Activated CD8-positive, alpha-beta memory T cell treated with anti-CD3 and anti-CD28 coated beads, Interleukin-2, amount 50 U/mL, for 48 hours (primary cell): ENCODE measurements at regions not wholly inside any gene's neighbourhood (a gene's known extent, or its start where the extent isn't known, plus 50 kb on each side); places are given as distances from the start of the nearest gene placed in this dataset.

Experiments used
- DNase-seq: peaks from one replicate; pipeline ENCODE4 v3.0.0-alpha.2; 2020

- DNase-seq = no peak
Measured at GRCh38 chr22:48704335-48704734, 1123.3 kb downstream of the BRD1 start.

GRCh38 chr22:48703265-48703941 is 1124.3 kb downstream of the BRD1 start:
- DNase-seq = no peak

GRCh38 chr22:48702573-48703264 is 1125.0 kb downstream of the BRD1 start:
- DNase-seq = no peak

- no peak for DNase-seq
Measured at GRCh38 chr22:48701296-48702030, 1126.2 kb downstream of the BRD1 start.

- no peak for DNase-seq
Measured at GRCh38 chr22:48700566-48701295, 1126.9 kb downstream of the BRD1 start.

- no peak for DNase-seq
Measured at GRCh38 chr22:48700180-48700565, 1127.5 kb downstream of the BRD1 start.

- no peak for DNase-seq
Measured at GRCh38 chr22:48699511-48699910, 1128.2 kb downstream of the BRD1 start.

GRCh38 chr22:48698618-48699017 is 1129.1 kb downstream of the BRD1 start:
- no peak for DNase-seq

GRCh38 chr22:48697694-48698276 is 1129.9 kb downstream of the BRD1 start:
- DNase-seq = no peak

GRCh38 chr22:48697223-48697622 is 1130.5 kb downstream of the BRD1 start:
- no peak for DNase-seq

- DNase-seq = no peak
Measured at GRCh38 chr22:48696371-48696770, 1131.3 kb downstream of the BRD1 start.

- DNase-seq = no peak
Measured at GRCh38 chr22:48695731-48696305, 1131.9 kb downstream of the BRD1 start.

- DNase-seq = no peak
Measured at GRCh38 chr22:48695251-48695650, 1132.4 kb downstream of the BRD1 start.

GRCh38 chr22:48694296-48694883 is 1133.3 kb downstream of the BRD1 start:
- DNase-seq = no peak

GRCh38 chr22:48693377-48694135 is 1134.1 kb downstream of the BRD1 start:
- DNase-seq = no peak

- DNase-seq = no peak
Measured at GRCh38 chr22:48692734-48693376, 1134.8 kb downstream of the BRD1 start.

GRCh38 chr22:48691431-48691851 is 1136.2 kb downstream of the BRD1 start:
- DNase-seq = no peak

- DNase-seq = no peak
Measured at GRCh38 chr22:48690583-48691317, 1136.9 kb downstream of the BRD1 start.

GRCh38 chr22:48689206-48689605 is 1138.5 kb downstream of the BRD1 start:
- no peak for DNase-seq

- DNase-seq = no peak
Measured at GRCh38 chr22:48688366-48688765, 1139.3 kb downstream of the BRD1 start.
